GM20000 (cell line): ENCODE measurements at regions not wholly inside any gene's neighbourhood (a gene's known extent, or its start where the extent isn't known, plus 50 kb on each side); places are given as distances from the start of the nearest gene placed in this dataset.

ENCODE experiments used
- DNase-seq: peaks from one replicate; pipeline ENCODE4 v3.0.0; 2012; ENCODE audit warnings: low spot score
- CTCF ChIP-seq: IDR thresholded peaks from 2 replicates; pipeline ENCODE4 v1.5.1; 2012; ENCODE audit warnings: mild to moderate bottlenecking, control low read depth; ENCODE audit errors: extremely low read depth, missing control alignments

GRCh38 chr1:106680776-106681344, 375.6 kb upstream of the PRMT6 start:
- DNase-seq, result no peak
- no peak for TF ChIP-seq CTCF

GRCh38 chr1:106681939-106682522, 374.4 kb upstream of the PRMT6 start:
- TF ChIP-seq CTCF, result no peak
- no peak for DNase-seq

GRCh38 chr1:106688446-106688845, 368.0 kb upstream of the PRMT6 start:
- DNase-seq, result no peak
- no peak for TF ChIP-seq CTCF

GRCh38 chr1:106698660-106699059, 357.8 kb upstream of the PRMT6 start:
- TF ChIP-seq CTCF, result no peak
- no peak for DNase-seq

GRCh38 chr1:106699433-106699832, 357.0 kb upstream of the PRMT6 start:
- no peak for TF ChIP-seq CTCF
- no peak for DNase-seq

- DNase-seq, result no peak
- no peak for TF ChIP-seq CTCF
Measured at GRCh38 chr1:106700211-106700610, 356.3 kb upstream of the PRMT6 start.

- no peak for DNase-seq
- no peak for TF ChIP-seq CTCF
Measured at GRCh38 chr1:106705971-106706370, 350.5 kb upstream of the PRMT6 start.
